SU-DHL-6 (cell line): ENCODE measurements at regions not wholly inside any gene's neighbourhood (a gene's known extent, or its start where the extent isn't known, plus 50 kb on each side); places are given as distances from the start of the nearest gene placed in this dataset.

Experiments used
- H2AFZ ChIP-seq: fragments of 200-600 bp; sonication (generic); 2 replicates; pipeline ENCODE4 v1.6.1; 2014; ENCODE audit warnings: low read depth, mild to moderate bottlenecking, moderate library complexity, mixed read lengths, antibody characterized with exemption, low read length; ENCODE audit not compliant: severe bottlenecking
- H3F3A ChIP-seq: fragments of 200-600 bp; shearing (Covaris generic); 2 replicates; pipeline ENCODE4 v1.6.0; 2016; ENCODE audit warnings: antibody characterized with exemption, mild to moderate bottlenecking; ENCODE audit not compliant: insufficient read depth
- H3K27ac ChIP-seq: fragments of 200-600 bp; sonication (generic); 2 replicates; pipeline ENCODE4 v1.5.1; 2016; ENCODE audit warnings: low read depth, mild to moderate bottlenecking, low read length, moderate library complexity, mixed read lengths
- H3K27me3 ChIP-seq: fragments of 200-600 bp; sonication (generic), shearing (Covaris generic); 2 replicates; pipeline ENCODE4 v1.6.0; 2014; ENCODE audit warnings: mild to moderate bottlenecking, low read length
- H3K36me3 ChIP-seq: fragments of 200-600 bp; sonication (generic); 2 replicates; pipeline ENCODE4 v1.6.1; 2014; ENCODE audit warnings: mild to moderate bottlenecking, low read length, mixed read lengths
- H3K4me2 ChIP-seq: fragments of 300-600, 200-600 bp; shearing (Covaris generic), sonication (generic); 2 replicates; pipeline ENCODE4 v1.6.0; 2014; ENCODE audit warnings: low read length, low read depth, mild to moderate bottlenecking; ENCODE audit not compliant: poor library complexity, severe bottlenecking
- H3K4me3 ChIP-seq: fragments of 200-600 bp; sonication (generic); 2 replicates; pipeline ENCODE4 v1.5.1; 2014; ENCODE audit warnings: antibody characterized with exemption, low read length, mild to moderate bottlenecking, mixed read lengths; ENCODE audit not compliant: insufficient read depth, poor library complexity, severe bottlenecking
- H3K79me2 ChIP-seq: fragments of 200-600 bp; sonication (generic); 2 replicates; pipeline ENCODE4 v1.6.1; 2014; ENCODE audit warnings: mild to moderate bottlenecking, low read length, moderate library complexity; ENCODE audit not compliant: insufficient read depth
- H3K9ac ChIP-seq: fragments of 200-600 bp; sonication (generic); 2 replicates; pipeline ENCODE4 v1.7.0; 2014; ENCODE audit warnings: mild to moderate bottlenecking, low read length
- H3K9me2 ChIP-seq: fragments of 200-600 bp; sonication (generic); replicated peaks from 2 replicates; pipeline ENCODE4 v1.6.1; 2014; ENCODE audit warnings: low read length; ENCODE audit not compliant: insufficient read depth
- H3K9me3 ChIP-seq: fragments of 200-600 bp; sonication (generic); 2 replicates; pipeline ENCODE4 v1.6.1; 2014; ENCODE audit warnings: low read length, mixed read lengths; ENCODE audit not compliant: insufficient read depth
- H4K20me1 ChIP-seq: fragments of 200-600 bp; sonication (generic); 2 replicates; pipeline ENCODE4 v1.6.1; 2014; ENCODE audit warnings: low read depth, mild to moderate bottlenecking, antibody characterized with exemption, low read length, moderate library complexity, mixed read lengths
- CTCF ChIP-seq: fragments of 200-600 bp; sonication (generic); IDR thresholded peaks from one replicate; pipeline ENCODE4 v1.5.1; 2017; ENCODE audit warnings: antibody characterized with exemption, mild to moderate bottlenecking, low read length, moderate library complexity; ENCODE audit not compliant: insufficient read depth, poor library complexity, severe bottlenecking
- EZH2phosphoT487 ChIP-seq: fragments of 200-600 bp; sonication (generic), shearing (Covaris generic); conservative IDR thresholded peaks from 2 replicates; pipeline ENCODE4 v1.6.1; 2018; ENCODE audit warnings: mild to moderate bottlenecking, antibody characterized with exemption, low read length, moderate library complexity, mixed read lengths

- H4K20me1 ChIP-seq, result no peaks in the 10 kb centered on the region
- no peak overlapping the region for H3K4me3 ChIP-seq
- no peaks in the 10 kb centered on the region for H3K9me3 ChIP-seq
- no peak overlapping the region for H3K27ac ChIP-seq
- no peak overlapping the region for H3K4me2 ChIP-seq
- no peaks in the 10 kb centered on the region for H3K79me2 ChIP-seq
- no peaks in the 10 kb centered on the region for H3K27me3 ChIP-seq
- no peaks in the 10 kb centered on the region for H3K36me3 ChIP-seq
- H2AFZ ChIP-seq, result no peak overlapping the region
- H3K9me2 ChIP-seq, result no peaks in the 10 kb centered on the region
- no peaks in the 10 kb centered on the region for H3F3A ChIP-seq
- no peak overlapping the region for H3K9ac ChIP-seq
- TF ChIP-seq CTCF, result no peak
- no peak for TF ChIP-seq EZH2phosphoT487
Measured at GRCh38 chr9:106324591-106325280, 538.2 kb upstream of the ZNF462 start.

GRCh38 chr9:106326493-106326892, 536.5 kb upstream of the ZNF462 start:
- Histone ChIP-seq H3K4me3 (no peak overlapping the region), H3K27me3 (no peaks in the 10 kb centered on the region), H3K9ac (no peak overlapping the region), H3F3A (no peaks in the 10 kb centered on the region), H2AFZ (no peak overlapping the region), H4K20me1 (no peaks in the 10 kb centered on the region), H3K4me2 (no peak overlapping the region), H3K9me2 (no peaks in the 10 kb centered on the region), H3K79me2 (no peaks in the 10 kb centered on the region), H3K9me3 (no peaks in the 10 kb centered on the region), H3K36me3 (no peaks in the 10 kb centered on the region), H3K27ac (no peak overlapping the region)
- TF ChIP-seq EZH2phosphoT487 (no peak), CTCF (no peak)

GRCh38 chr9:106333481-106333880, 529.5 kb upstream of the ZNF462 start:
- no peak overlapping the region for H3K9ac ChIP-seq
- H2AFZ ChIP-seq, result no peak overlapping the region
- no peaks in the 10 kb centered on the region for H3K9me3 ChIP-seq
- H3K79me2 ChIP-seq, result no peaks in the 10 kb centered on the region
- no peak overlapping the region for H3K4me2 ChIP-seq
- H4K20me1 ChIP-seq, result no peaks in the 10 kb centered on the region
- TF ChIP-seq EZH2phosphoT487 (no peak), CTCF (no peak)
- H3K27me3 ChIP-seq, result no peaks in the 10 kb centered on the region
- H3K9me2 ChIP-seq, result no peaks in the 10 kb centered on the region
- no peaks in the 10 kb centered on the region for H3F3A ChIP-seq
- H3K36me3 ChIP-seq, result no peaks in the 10 kb centered on the region
- no peak overlapping the region for H3K4me3 ChIP-seq
- no peak overlapping the region for H3K27ac ChIP-seq
